VCaP (cell line): ENCODE measurements at regions not wholly inside any gene's neighbourhood (a gene's known extent, or its start where the extent isn't known, plus 50 kb on each side); places are given as distances from the start of the nearest gene placed in this dataset.

Source experiments
- H3K27ac ChIP-seq: fragments of 450-650 bp; 2 replicates; pipeline ENCODE4 v1.5.1; 2017
- TF ChIP-seq, protein P1 (sequence below): fragments of 450-650 bp; conservative IDR thresholded peaks from 2 replicates; pipeline ENCODE4 v1.5.1; 2017; ENCODE audit warnings: mild to moderate bottlenecking, moderate library complexity

DNA sequence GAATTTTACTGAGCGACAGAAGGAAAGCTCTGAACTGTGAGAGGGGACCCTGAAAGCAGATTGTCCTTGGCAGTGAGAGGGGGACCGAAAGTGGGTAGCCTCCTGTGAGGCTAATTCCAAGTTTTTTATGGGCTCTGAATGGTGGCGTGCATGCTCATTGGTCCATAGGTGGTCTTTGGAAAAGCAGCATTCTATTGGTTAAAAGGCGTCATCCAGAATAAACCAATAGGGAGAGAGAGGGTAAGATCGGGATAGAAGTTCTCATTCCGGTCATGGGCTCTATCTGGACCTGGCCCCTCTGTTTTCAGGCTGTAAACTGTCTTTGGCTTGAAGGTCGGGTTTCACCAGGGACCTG, 539.8 kb upstream of the PCDH9 start:
- H3K27ac ChIP-seq: no peak overlapping the region
- TF ChIP-seq, protein P1, sequence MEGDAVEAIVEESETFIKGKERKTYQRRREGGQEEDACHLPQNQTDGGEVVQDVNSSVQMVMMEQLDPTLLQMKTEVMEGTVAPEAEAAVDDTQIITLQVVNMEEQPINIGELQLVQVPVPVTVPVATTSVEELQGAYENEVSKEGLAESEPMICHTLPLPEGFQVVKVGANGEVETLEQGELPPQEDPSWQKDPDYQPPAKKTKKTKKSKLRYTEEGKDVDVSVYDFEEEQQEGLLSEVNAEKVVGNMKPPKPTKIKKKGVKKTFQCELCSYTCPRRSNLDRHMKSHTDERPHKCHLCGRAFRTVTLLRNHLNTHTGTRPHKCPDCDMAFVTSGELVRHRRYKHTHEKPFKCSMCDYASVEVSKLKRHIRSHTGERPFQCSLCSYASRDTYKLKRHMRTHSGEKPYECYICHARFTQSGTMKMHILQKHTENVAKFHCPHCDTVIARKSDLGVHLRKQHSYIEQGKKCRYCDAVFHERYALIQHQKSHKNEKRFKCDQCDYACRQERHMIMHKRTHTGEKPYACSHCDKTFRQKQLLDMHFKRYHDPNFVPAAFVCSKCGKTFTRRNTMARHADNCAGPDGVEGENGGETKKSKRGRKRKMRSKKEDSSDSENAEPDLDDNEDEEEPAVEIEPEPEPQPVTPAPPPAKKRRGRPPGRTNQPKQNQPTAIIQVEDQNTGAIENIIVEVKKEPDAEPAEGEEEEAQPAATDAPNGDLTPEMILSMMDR: no peak

DNA sequence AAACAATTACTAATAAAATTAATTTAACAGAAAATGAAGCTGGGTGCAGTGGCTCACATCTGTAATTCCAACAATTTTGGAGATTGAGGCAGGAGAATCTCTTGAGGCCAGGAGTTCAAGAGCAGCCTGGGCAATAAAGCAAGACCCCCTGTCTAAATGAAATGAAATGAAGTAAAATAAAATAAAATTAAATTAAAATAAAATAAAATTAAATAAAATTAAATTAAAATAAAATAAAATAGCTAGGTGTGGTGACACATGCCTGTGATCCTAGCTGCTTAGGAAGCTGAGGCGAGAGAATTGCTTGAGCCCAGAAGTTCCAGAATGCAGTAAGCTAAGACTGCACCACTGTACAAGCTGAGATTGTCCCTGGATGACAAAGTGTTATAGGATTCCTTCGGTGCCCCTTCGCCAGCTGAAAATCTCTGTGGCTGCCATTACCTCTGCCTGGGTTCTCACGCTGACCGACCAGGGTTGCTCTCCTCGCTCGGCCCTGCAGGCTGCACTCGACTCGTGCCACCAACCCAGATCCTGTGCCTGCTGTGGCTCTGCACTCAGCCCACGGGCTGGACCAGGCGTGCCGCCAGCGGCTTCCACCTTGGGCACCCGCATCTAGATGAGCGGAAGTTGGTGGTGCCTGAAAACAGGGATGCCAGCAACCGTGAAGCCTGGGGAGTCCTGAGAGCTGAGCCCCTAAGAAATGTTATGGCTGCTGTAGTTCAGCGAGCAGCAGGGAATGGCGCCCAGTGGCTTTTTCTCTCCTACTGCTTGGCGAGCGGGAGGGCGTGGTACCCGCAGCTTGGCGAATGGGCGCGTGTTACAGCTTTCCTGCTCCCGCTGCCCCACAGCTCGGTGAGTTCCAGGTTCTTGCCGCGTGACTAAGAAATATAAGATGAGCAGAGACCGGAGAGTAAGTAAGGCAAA, 539.2 kb upstream of the PCDH9 start:
- no peak overlapping the region for H3K27ac ChIP-seq

DNA sequence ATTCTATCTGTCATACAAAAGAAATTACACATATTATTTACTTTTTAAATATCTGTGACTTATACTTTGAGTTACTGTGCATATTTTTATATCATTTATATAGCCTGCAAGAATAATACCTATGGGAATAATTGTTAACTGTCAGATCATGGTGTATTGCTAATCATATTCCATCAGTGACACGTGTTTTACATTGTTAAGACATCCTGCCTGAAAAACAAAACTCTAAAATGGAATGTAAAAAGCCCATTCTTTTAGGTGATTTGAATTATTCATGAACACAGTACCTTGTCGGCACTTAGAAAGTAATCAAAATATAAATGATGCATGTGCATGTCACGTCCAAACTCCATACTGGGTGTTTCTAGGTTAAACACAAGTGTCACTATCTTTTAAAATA, 533.8 kb upstream of the PCDH9 start:
- TF ChIP-seq, protein P1: no peak
- no peak overlapping the region for H3K27ac ChIP-seq

More for the DNA sequence above, 539.2 kb upstream of the PCDH9 start:
- TF ChIP-seq, protein P1: no peak

DNA sequence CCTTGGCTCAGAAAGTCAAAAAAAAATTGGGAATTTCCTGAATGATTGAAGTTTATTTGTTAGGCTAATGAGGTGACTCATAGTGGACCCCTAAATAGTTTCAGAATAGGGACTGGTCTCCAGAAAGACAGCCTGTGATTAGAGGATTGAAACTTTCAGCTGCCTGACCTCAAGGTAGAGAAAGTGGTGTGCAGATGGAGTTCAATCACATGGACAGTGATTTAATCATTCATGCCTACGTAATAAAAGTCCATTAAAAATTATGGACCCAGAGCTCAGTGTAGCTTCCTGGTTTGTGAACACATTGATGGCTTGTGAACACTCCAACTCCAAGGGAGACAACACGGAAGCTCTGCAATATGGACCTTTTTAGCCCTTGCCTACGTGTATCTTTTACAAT, 533.2 kb upstream of the PCDH9 start:
- no peak overlapping the region for H3K27ac ChIP-seq
- TF ChIP-seq, protein P1: no peak

DNA sequence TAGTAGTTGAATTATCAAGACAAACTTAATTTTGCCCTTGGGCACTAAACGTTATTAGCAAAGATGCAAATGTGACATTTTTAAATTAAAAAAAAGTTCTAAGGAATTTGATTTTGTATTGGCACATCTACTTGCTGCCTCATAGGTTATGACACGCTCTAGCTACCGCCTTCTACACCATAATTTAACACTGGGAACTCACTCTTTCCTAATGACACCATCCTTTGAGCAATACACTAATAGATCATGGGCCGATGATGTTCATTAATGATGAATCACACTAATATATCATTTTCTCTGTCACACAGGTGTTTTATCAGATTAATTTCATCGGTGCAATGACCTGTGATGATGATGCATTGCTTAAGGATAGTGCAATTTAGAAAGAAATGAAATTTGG, 528.8 kb upstream of the PCDH9 start:
- no peak overlapping the region for H3K27ac ChIP-seq
- TF ChIP-seq, protein P1: no peak

DNA sequence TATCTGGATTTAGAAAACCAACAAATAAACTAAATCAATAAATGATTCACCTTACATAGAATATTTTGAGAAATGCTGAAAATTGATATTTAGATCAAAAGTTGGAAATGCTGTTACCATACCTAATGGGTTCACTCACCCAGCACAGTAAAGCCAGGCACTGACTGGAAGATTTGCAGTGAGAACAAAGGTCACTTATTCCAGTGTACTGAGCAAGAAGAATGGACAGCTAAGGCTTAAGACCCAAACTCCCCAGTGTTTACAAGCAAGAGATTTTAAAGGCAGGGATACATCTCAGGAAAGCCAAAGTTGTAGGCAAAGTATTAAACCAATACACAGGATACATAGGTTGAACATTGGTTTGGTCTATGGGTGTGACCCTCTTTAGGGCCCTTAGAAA, 523.9 kb upstream of the PCDH9 start:
- TF ChIP-seq, protein P1: no peak
- H3K27ac ChIP-seq: no peak overlapping the region

DNA sequence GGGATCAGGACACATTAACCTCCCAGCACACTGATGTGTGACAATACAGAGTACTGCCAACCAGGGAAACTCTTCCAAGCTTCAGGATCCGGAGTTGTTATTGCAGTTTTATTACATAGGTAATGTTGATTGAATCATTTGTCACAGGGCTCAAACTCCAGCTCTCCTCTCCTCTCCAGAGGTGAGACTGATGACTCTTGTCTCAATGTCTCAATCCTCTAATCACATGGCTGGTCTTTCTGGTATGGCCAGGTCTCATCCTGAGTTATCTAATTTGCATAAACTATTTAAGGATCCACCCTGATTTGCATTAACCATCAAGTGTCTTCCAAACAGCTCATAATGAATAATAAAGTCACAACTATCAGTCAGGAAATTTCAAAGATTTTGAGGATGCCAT, 522.6 kb upstream of the PCDH9 start:
- TF ChIP-seq, protein P1: no peak
- no peak overlapping the region for H3K27ac ChIP-seq
